Anterior cingulate cortex (tissue), 58 donors: ENCODE measurements at regions not wholly inside any gene's neighbourhood (a gene's known extent, or its start where the extent isn't known, plus 50 kb on each side); places are given as distances from the start of the nearest gene placed in this dataset.
"Not testable (repeated sequence)": the region's sequence is repeated elsewhere in the genome, so short reads cannot be mapped to it uniquely, and the experiment has no call there.

Source experiments
- DNase-seq, 58 donors: peaks; one replicate each; lab custom pipeline; 2025; lab: John Stamatoyannopoulos, UW

DNA sequence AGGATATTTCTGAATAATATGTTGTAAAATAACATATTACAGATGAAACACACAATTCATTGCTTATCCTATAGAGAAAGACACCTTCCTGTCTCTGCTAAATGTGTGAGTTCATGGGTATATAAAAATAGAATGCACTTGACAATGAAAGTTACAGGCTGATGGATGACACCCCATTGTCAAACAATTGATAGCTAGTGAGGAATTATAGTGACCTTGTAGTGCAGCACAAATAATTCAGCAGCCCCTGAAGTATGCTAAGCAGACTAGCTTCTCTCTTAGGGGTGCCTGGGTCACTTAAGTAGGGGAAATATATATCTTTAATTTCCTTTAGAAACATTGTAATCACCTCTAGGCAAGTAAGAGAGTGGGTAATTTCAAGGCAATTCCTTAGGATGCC lies 826.2 kb downstream of the CDH8 start:
- DNase-seq = no peak

DNA sequence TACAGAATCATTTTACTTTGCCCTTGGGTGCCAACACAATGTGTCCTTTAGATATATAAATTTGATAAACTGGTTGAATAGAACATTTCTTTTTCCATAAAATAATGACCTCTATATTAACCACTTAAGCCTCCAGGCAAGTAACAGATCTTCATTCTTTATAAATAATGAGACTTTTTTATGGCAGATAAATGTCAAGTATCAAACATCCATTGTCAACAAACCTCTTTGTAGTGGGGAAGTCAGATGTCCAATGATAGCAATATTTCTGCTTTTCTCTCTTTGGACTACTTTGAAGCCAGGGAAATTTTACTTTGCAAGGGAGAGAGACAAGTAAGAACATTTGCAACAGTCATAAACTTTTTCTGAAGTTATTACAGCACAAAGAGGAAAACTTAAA lies 841.2 kb downstream of the CDH8 start:
- DNase-seq = no peak

DNA sequence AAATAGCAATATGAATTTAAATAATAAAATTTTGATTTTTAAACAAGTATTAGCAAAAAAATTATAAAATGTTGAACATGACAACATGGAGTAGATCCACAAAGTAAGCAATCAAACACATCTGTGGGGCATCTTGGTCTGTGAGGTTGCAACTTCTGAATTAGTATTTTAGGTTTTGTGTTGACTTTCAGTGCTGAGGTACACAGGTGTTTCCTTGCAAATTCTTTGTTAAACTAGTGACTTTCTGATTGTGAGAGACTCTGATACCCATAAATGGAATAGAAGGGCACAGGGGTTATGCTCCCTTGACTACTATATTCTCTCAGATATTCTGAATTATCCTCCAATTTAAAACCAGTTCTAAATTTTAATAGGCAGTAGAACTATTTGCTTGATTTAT lies 841.7 kb downstream of the CDH8 start:
- no peak for DNase-seq

DNA sequence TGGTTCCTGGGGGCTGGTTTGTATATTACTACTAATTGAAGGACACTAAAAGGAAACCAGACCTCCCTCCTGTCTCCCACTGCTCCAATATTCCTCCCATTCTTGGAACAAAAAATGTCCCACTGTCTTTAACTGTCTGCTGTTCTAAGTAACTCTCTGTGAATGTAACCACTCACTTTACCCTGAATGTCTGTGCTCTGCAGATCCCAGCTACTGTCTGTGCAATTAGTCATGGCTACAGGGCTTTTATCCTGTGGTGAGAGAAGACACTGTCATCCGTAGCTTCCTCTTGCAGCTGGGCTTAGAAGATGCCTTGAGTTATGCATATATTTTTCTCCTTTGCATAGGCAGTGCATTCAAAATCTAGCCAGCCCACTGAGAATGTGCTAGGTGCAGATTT lies 853.8 kb downstream of the CDH8 start:
- no peak for DNase-seq

DNA sequence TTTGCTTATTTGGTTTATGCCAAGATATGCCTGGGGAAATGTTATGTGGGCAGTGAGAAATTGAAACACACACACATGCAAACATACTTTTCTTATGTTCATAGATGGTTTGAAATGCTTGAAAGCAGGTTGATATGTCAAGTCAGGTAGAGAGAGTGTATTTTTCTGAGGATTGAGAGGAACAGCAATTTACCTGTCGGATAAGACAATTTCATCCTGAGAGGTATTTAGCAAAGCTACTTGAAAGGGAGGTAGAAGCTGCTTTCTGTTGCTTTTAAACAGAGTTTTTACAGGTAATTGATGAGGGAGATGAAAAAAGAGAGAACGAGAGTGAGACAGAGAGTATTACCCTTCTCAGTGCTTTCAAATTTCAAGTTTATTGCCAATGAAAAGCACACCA lies 854.3 kb downstream of the CDH8 start:
- no peak for DNase-seq

DNA sequence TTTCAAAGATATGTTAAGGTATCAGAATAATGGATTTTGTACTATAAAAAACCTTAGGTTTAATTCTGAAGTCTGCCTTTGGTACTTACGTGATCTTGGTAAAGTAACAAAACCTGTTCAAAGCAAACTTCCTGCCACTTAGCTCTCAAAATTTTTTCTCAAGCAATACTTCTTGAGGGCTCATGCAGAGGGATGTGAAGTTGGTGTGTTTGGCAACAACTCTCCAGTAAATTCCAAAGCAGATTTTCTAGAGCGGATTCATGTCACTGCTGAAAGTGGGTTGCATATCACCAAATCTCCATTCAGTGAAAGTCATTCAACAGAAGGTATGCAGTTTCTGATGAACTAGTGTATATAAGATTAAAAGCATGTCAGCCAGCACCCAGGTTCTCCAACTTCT lies 856.7 kb downstream of the CDH8 start:
- DNase-seq = no peak

DNA sequence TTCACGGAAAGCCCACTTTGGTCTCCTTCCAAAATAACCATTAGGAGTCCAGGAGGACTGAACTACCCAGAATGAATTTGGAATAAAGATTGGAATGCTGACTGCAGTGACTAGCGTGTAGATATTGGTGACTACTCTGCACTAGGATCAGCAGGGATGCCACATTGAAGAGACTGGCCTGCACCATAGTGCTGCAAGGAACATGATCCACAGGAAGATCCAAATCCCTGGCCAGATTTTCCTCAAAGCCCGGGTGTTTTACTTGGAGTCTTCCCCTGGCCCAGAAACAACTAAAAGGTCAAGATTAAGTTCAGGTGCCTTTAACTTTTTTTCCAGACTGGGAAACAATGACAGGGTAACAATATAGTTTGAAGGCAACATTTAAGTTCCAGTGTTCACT lies 870.4 kb downstream of the CDH8 start:
- DNase-seq = no peak

DNA sequence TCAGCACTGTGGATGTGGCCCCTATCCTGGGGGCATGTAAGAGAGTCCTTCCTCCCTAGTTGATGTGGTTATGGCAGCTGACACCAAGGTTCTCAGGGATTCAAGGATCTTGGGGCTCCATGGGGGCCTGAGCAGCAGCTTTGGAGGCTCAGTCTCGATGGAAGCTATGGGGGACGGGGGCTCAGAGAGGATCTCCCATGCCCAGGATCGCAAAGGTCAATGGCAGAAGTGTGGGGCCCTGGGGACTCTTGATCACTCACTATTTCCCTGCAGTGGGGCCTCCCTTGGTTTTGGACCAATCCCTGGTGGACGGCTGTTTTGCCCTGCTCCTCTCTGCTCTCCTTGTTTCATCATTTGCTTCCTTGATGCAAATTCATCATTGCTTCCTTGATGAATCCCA lies 885.9 kb downstream of the CDH8 start:
- DNase-seq = no peak

DNA sequence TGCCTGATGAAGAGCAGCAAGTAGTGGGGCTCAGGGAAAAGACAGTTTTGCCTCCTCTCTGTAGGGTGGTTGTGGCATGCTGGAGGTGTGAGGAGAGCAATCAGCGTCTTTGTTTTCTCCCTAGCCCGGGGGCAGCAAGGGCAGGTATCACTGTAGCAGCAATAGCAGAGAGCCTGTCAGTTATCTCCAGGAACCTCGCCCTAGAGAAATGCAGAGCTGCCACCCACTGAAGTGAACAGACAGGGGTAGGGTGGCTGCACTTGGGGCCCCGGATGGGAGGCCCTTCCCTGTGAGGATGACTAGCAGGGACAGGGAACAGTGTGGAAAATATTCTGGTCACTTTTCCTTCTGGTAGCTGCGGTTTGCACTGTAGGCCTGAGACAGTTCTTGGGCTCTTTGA lies 886.5 kb downstream of the CDH8 start:
- DNase-seq = no peak

DNA sequence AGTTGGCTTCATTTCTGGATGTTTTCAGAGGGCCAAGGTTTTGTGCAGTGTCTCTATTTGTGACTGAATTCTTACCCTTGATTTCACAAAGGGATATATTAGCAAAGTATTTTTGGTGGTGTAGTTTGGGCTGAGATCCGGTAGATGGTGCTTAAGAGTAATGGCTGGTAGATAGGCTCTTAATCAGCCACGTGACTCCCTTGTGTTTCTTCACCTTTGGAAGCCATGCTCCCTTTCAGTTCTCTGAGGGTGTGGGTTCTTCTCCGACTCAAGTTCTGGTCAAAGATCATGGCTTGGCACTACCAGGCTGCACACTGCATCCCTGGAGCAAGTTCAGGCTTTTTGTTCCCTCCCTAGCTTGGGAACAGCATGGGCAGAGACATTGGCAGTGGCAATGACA lies 887.3 kb downstream of the CDH8 start:
- no peak for DNase-seq

DNA sequence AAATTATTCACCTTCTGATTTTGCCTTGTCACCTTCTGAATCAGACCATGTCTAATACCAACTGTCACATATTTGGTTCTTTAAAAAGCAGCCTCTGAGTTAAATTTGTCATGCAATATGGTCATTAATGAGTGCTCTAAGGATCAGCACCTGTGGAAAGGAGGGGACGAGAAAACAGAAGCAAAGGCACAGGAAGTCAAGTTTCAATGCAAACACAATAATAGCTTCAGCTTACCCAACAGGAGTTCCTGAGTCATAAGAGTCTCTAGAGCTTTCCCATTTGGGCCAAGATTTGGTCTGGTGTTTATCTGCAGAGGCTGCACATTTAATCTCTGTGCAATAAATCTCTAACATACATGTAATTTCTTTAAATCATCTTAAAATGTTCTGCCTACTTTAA lies 889.8 kb downstream of the CDH8 start:
- no peak for DNase-seq

DNA sequence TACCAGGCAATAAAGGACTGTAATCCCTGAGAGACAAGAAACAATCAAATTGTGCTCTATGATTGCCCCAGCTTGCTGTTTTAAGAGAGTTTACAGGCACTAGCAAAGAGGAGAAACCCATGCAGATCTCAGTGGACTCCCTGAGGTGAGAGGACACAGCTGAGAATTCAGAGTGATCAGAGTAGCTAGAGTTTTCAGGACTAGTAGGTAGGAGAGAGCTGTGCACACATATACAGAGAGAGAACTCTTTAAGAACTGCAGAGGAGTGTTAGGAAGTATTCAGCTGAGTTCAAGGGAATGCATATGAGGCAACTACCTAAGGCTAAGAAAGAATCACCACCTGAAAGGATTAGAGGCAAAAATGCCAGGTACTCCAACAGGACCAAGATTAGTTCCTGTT lies 904.8 kb downstream of the CDH8 start:
- DNase-seq = no peak

DNA sequence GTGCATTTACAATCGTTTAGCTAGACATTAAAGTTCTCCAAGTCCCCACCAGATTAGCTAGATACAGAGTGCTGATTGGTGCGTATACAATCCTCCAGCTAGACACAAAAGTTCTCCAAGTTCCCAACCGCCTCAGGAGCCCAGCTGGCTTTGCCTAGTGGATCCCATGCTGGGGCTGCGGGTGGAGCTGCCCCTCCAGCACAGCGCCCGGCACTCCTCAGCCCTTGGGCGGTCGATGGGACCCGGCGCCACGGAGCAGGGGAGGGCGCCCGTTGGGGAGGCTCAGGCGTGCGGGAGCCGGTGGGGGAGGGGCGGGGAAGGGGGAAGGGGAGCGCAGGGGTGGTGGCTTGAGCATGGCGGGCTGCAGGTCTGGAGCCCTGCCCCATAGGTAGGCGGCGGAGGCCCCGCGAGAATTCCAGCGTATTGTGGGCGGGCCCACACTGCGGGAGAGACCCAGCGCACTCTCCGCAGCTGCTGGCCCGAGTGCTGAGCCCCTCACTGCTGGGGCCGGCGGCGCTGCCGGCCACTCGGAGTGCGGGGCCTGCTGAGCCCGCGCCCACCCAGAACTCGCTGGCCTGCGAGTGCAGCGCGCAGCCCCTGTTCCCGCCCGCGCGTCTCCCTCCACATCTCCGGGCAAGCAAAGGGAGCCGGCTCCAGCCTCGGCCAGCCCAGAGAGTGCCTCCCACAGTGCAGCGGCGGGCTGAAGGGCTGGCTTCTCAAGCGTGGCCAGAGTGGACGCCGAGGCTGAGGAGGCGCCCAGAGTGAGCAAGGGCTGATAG lies 907.5 kb downstream of the CDH8 start:
- DNase-seq = no peak

DNA sequence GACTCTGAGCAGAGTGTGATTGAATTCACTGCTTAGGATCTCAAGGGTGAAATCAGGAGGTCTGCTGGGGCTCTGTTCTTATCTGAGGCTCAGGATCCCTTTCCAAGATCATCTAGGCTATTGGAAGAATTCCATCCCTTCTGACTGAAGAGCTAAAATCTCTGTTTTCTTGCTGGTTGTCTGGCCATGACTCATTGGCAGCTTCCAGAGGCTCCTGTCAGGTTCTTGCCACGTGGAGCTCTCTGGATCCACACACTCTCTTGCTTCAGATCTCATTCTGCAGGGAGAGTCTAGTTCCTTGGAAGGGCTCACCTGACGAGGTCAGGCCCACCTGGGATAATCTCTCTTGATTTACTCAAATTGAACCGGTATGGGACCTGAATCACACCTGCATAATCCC lies 930.7 kb downstream of the CDH8 start:
- DNase-seq = no peak

DNA sequence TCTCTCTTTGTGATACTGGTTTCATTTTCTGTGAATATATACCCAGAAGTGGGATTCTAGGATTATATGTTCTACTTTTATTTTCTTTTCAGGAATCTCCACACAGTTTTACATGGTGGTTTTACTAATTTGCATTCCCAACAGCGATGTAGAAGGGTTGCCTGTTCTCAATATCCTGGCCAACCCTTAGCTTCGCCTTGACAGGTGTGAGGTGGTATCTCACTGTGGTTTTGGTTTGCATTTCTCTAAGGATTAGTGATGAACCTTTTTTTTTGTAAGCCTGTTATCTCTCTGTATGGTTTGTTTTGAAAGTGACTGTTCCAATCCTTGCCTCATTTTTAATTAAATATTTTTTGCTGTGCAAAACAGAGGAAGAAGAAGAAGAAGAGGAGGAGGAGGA lies 937.7 kb downstream of the CDH8 start:
- DNase-seq = no peak

DNA sequence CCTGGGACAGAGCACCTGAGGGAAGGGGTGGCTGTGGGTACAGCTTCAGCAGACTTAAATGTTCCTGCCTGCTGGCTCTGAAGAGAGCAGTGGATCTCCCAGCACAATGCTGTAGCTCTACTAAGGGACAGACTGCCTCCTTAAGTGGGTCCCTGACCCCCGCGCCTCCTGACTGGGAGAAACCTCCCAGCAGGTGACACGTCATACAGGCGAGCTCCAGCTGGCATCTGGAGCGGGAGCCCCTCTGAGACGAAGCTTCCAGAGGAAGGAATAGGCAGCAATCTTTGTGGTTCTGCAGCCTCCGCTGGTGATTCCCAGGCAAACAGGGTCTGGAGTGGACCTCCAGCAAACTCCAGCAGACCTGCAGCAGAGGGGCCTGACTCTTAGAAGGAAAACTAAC lies 944.9 kb downstream of the CDH8 start:
- DNase-seq = not testable (repeated sequence)

DNA sequence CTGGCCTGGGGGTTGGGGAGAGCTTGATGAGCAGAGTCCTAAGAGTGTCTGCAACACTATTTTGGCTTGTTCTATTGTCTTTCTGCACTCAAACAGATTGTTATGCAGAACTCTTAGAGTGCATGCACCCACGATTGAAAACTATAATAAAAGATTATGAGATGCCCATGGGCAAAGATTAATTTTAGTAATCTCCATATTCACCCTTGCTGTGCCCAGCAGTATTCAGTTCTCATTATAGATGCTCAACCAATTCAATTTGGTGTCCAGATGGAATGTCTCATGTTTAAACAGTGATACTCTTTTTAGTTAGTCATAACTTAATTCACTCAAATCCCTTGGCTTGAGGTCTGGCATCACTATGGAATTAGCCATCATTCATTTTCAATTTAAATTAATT lies 952.5 kb downstream of the CDH8 start:
- no peak for DNase-seq

DNA sequence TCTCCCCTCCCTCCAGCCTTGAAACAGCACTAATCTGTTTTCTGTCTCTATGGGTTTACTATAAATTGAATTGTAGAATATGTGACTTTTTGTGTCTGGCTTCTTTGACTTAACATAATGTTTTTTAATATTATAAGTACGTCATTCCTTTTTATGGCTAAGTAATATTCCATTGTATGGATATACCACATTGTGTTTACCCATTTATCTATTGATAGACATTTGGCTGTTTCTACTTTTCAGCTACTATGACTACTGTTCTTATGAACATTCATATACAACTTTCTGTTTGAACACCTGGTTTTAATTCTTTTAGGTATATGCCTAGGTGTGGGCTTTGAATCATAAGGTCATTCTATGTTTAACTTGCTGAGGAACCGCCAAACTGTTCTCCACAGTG lies 961.9 kb downstream of the CDH8 start:
- no peak for DNase-seq

DNA sequence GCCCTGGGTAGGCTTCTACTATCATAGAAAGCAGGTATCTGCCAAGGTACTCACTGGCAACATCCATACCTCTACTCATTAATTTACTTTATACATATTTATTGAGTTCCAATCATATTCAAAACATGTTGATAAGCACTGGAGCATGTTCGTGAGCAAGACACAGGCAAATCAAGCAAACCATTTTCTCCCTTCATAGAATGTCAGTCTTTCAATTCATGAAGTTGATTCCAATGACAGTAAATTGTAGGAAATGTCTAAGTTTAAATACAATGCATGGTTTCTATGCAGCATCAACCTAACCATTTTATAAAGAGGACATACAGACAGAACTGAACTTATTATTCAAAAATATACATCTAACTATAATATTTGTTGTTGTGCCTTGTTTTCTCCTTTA lies 978.6 kb downstream of the CDH8 start:
- DNase-seq = no peak

DNA sequence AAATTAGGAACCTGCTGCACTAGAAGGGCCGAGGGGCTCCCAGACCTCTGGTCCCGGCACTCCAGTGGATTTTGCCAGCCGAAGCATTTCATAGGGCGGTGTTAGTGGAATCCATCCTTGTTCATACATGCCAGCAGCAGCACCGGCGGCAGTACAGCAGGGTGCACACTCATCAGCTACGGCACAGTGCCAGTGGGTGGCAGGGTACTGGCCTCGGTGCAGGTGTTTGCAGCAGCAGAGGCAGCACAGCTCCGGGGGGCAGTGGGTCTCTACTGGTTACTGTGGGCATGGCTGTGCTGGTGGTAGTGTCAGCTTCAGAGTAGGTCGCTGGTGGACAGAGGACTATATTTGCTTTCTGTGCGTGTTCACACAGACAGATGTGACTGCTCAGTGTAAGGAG lies 985.7 kb downstream of the CDH8 start:
- DNase-seq = no peak

DNA sequence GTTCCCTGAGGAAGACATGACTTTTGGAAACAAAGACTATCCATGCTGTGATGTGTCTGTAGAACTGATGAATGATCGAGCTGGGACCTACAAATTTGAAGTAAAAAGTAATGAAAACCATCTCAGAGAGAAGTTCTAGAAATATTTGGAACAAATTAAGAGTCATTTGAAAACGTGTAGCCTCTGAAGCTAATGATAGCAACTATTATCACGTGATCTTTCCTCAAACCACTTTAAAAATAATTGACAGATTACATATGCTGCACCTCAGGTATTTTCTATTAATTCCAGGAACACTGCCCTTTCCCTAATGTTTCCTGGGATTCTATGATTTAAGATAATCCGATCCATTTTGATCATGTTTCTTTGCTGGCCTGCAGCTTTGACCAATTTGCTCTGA lies 990.3 kb downstream of the CDH8 start:
- DNase-seq = no peak

DNA sequence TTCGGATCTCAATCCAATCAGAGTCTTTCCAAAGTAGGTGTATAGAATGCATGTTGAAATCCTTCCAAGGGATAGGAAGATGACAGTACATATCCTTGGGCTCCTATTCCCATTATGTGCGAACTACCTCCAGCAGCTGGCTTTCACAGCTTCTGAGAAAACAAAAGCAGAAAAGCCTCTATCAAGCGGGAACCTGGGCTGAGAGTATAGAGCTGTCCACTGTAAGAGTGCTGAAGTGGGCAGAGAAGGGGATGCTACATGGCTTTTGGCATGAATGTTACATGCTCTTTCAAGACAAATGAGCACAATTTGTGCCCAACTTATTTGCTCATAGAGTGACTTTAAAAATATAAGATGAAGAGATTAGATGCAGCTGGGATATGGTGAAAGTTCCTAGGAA lies 993.5 kb downstream of the CDH8 start:
- no peak for DNase-seq

DNA sequence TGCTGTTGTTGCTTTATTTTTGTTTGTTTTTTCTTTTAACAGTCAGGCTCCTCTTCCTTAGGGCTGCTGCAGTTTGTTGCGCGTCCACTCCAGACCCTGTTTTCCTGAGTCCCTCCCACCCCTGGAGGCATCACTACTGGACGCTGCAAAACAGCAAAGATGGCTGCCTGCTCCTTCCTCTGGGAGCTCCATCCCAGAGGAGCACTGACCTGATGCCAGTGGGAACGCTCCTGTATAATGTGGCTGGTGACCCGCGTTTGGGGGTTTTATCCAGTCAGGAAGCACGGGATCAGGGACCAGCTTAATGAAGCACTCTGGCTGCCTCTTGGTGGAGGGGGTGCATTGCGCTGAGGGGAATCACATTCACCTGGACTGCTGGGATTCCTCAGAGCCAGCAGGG lies 1005.6 kb downstream of the CDH8 start:
- no peak for DNase-seq
